Progenitor cell of endocrine pancreas (in vitro differentiated cells): ENCODE measurements at regions not wholly inside any gene's neighbourhood (a gene's known extent, or its start where the extent isn't known, plus 50 kb on each side); places are given as distances from the start of the nearest gene placed in this dataset.

ENCODE experiments used
- DNase-seq: peaks from one replicate; pipeline ENCODE4 v3.0.0; 2021; ENCODE audit warnings: low spot score; ENCODE audit not compliant: unreplicated experiment
- H3K27ac Mint-ChIP-seq: 2 replicates; pipeline ENCODE4 v1.8.0; 2021; ENCODE audit warnings: mild to moderate bottlenecking, moderate library complexity, mixed read lengths
- H3K27me3 Mint-ChIP-seq: 2 replicates; pipeline ENCODE4 v1.8.0; 2021; ENCODE audit warnings: mixed read lengths
- H3K36me3 Mint-ChIP-seq: 2 replicates; pipeline ENCODE4 v1.8.0; 2022; ENCODE audit warnings: mixed read lengths; ENCODE audit not compliant: insufficient read depth
- H3K4me1 Mint-ChIP-seq: 2 replicates; pipeline ENCODE4 v1.8.0; 2021; ENCODE audit warnings: low read depth, mixed read lengths
- H3K4me3 Mint-ChIP-seq: 2 replicates; pipeline ENCODE4 v1.8.0; 2021; ENCODE audit warnings: low read depth, mild to moderate bottlenecking, moderate library complexity, mixed read lengths
- H3K9me3 Mint-ChIP-seq: 2 replicates; pipeline ENCODE4 v1.8.0; 2021; ENCODE audit warnings: low read depth, mixed read lengths
- TF ChIP-seq, protein P1 (sequence below): fragments of 200-600 bp; sonication (generic); IDR thresholded peaks from one replicate; pipeline ENCODE4 v1.5.0; 2021; ENCODE audit warnings: antibody characterized with exemption, mild to moderate bottlenecking; ENCODE audit not compliant: unreplicated experiment

DNA sequence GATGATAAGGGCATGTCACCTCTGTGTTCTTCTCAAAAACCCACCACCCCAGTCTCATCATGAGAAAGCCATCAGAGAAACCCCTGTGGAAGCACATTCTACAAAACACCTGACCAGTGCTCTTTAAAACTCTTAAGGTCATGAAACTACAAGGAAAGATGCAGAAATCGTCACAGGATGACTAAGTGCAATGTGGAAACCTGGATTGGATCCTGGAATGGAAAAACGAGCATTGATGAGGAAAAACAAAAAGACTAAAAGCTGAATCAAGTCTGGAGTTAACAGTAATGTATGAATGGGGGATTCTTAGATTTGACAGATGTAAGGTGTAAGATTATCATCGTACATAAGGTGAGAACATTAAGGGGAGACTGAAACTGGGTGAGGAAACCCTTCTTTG, 211.0 kb downstream of the TBX5 start:
- Mint-ChIP-seq H3K4me1 (no peaks in the 10 kb centered on the region), H3K9me3 (peaks cover 6% of the 10 kb centered on the region), H3K27me3 (peaks cover 28% of the 10 kb centered on the region), H3K36me3 (no peaks in the 10 kb centered on the region), H3K27ac (no peak overlapping the region), H3K4me3 (no peak overlapping the region)
- no peak for DNase-seq
- TF ChIP-seq, protein P1, sequence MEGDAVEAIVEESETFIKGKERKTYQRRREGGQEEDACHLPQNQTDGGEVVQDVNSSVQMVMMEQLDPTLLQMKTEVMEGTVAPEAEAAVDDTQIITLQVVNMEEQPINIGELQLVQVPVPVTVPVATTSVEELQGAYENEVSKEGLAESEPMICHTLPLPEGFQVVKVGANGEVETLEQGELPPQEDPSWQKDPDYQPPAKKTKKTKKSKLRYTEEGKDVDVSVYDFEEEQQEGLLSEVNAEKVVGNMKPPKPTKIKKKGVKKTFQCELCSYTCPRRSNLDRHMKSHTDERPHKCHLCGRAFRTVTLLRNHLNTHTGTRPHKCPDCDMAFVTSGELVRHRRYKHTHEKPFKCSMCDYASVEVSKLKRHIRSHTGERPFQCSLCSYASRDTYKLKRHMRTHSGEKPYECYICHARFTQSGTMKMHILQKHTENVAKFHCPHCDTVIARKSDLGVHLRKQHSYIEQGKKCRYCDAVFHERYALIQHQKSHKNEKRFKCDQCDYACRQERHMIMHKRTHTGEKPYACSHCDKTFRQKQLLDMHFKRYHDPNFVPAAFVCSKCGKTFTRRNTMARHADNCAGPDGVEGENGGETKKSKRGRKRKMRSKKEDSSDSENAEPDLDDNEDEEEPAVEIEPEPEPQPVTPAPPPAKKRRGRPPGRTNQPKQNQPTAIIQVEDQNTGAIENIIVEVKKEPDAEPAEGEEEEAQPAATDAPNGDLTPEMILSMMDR, result no peak

DNA sequence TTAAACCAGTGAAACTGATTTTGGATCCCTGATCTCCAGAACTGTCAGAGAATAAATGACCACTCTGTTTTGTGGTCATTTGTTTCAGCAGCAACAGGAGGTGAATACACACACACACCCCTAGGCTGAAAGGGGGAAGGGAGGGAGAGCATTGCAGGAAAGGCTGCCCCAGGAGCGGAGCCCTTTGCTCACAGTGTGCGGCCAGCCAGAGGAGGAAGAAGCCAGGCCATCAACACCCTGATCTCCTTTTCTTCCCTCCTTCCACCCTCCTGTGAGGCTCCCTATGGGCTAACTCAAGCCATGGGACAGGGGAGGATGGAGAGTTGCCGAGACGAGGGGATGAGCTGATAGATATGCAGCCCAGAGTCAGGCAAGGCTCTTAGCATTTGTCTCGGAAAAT, 211.9 kb downstream of the TBX5 start:
- Mint-ChIP-seq H3K36me3 (no peaks in the 10 kb centered on the region), H3K9me3 (peaks cover 5% of the 10 kb centered on the region), H3K27me3 (peaks cover 30% of the 10 kb centered on the region), H3K4me3 (no peak overlapping the region), H3K4me1 (no peaks in the 10 kb centered on the region), H3K27ac (no peak overlapping the region)
- DNase-seq, result no peak
- TF ChIP-seq, protein P1, result no peak

DNA sequence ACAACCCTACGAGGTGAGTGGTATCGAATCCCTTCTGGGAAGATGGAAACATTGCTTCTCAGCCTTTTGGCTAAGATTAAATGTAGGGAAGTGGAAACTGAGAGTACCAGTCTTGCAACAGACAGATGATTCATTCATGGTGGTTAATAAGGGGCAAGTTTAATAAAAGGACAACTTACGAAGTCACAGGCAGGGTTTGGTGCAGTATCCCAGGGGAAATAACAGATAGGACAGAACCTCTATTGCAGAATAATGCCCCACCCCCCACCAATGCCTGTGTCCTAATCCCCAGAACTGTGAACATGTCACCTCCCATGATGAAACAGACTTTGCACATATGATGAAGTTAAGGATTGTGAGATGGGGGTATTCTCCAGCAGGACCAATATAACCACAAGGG, 212.5 kb downstream of the TBX5 start:
- H3K4me1 Mint-ChIP-seq, result no peaks in the 10 kb centered on the region
- no peaks in the 10 kb centered on the region for H3K36me3 Mint-ChIP-seq
- TF ChIP-seq, protein P1, result no peak
- H3K4me3 Mint-ChIP-seq, result no peak overlapping the region
- no peak overlapping the region for H3K27ac Mint-ChIP-seq
- H3K9me3 Mint-ChIP-seq, result peaks cover 4% of the 10 kb centered on the region
- no peak for DNase-seq
- peaks cover 31% of the 10 kb centered on the region for H3K27me3 Mint-ChIP-seq

DNA sequence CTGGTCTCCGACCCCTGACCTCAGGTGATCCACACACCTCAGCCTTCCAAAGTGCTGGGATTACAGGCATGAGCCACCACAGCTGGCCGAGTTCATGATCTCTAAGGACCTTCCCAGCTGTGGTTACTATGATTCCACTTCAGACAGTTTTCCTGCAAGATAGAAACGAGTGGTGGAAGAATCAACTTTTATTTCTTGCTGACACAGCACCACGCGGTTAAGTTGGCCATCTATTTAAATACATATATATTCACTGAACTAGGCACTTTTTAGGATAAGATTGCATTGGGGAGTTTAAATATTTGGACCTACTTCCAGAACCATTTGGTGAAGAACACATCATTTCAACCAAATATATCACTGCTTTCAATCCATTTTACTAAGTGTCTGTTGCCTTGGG, 213.4 kb downstream of the TBX5 start:
- Mint-ChIP-seq H3K4me1 (no peaks in the 10 kb centered on the region), H3K4me3 (no peak overlapping the region), H3K27me3 (peaks cover 32% of the 10 kb centered on the region), H3K9me3 (no peaks in the 10 kb centered on the region), H3K27ac (no peak overlapping the region), H3K36me3 (no peaks in the 10 kb centered on the region)
- TF ChIP-seq, protein P1, result no peak
- DNase-seq, result no peak

DNA sequence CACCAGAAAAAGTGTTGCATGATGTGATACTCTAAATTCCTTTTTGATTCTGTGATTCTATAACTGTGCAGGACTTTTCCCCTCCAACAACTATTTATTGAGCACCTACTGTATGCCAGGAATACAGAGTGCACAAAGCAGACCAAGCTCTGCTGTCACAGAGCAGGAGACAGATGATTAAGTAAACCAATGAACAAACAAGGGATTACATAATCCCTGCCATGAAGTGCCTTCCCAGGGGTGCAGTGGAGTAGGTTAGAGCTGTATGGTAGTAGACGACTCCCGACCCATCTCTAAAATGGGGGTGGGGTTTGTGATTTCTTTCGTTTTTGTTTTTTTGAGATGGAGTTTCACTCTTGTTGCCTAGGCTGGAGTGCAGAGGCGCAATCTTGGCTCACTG, 213.9 kb downstream of the TBX5 start:
- Mint-ChIP-seq H3K27me3 (peaks cover 33% of the 10 kb centered on the region), H3K4me3 (no peak overlapping the region), H3K4me1 (no peaks in the 10 kb centered on the region), H3K36me3 (no peaks in the 10 kb centered on the region), H3K27ac (no peak overlapping the region), H3K9me3 (no peaks in the 10 kb centered on the region)
- DNase-seq, result no peak
- TF ChIP-seq, protein P1, result no peak
